ENCODE measurements at regions not wholly inside any gene's neighbourhood (a gene's known extent, or its start where the extent isn't known, plus 50 kb on each side); places are given as distances from the start of the nearest gene placed in this dataset.

GRCh38 chr6:137756788-137757187 is 110.3 kb upstream of the TNFAIP3 start:
- TF ChIP-seq CTCF (conservative IDR thresholded peaks at IDR 0.05): no peak
- Histone ChIP-seq H2BK12ac (ENCODE audit: insufficient read length, low read depth, low read length) (no peak overlapping the region), H3K79me2 (ENCODE audit: insufficient read depth, low read length) (no peaks in the 10 kb centered on the region), H3K9me3 (ENCODE audit: control insufficient read depth, low read depth, low read length) (no peaks in the 10 kb centered on the region), H3K23me2 (ENCODE audit: insufficient read length, low read depth, low read length, poor library complexity, severe bottlenecking) (no peaks in the 10 kb centered on the region), H3K27ac (ENCODE audit: insufficient read length, low read depth, low read length) (no peak overlapping the region), H3K79me1 (ENCODE audit: insufficient read depth, low read depth, low read length, poor library complexity, severe bottlenecking) (no peaks in the 10 kb centered on the region), H2BK5ac (ENCODE audit: insufficient read length, low read length) (no peak overlapping the region), H4K8ac (replicated peaks; ENCODE audit: insufficient read length, low read depth, low read length) (no peak overlapping the region), H2BK120ac (ENCODE audit: low read depth, low read length, poor library complexity, severe bottlenecking) (no peak overlapping the region), H2AFZ (ENCODE audit: low read length) (no peak overlapping the region), H3K18ac (ENCODE audit: insufficient read length, low read depth, low read length) (no peak overlapping the region), H3T11ph (ENCODE audit: low read length) (no peak overlapping the region), H3K14ac (ENCODE audit: insufficient read depth, low read length) (no peak overlapping the region), H3K4me1 (ENCODE audit: insufficient read depth, low read length) (no peaks in the 10 kb centered on the region), H3K4me2 (ENCODE audit: insufficient read depth, insufficient read length, low read length) (no peak overlapping the region), H4K5ac (ENCODE audit: insufficient read length, low read depth, low read length) (no peak overlapping the region), H3K4ac (ENCODE audit: low read depth, low read length) (no peak overlapping the region), H2BK15ac (ENCODE audit: low read depth, low read length) (no peak overlapping the region), H2BK20ac (ENCODE audit: low read depth, low read length, poor library complexity, severe bottlenecking) (no peak overlapping the region), H3K56ac (ENCODE audit: insufficient read length, low read depth, low read length) (no peak overlapping the region), H3K27me3 (ENCODE audit: insufficient read depth, low read length) (no peaks in the 10 kb centered on the region), H4K20me1 (ENCODE audit: control insufficient read depth, insufficient read depth, insufficient read length) (no peaks in the 10 kb centered on the region), H2AK5ac (ENCODE audit: insufficient read length, low read length) (no peak overlapping the region), H3K23ac (ENCODE audit: insufficient read length, low read depth, low read length) (no peak overlapping the region), H3K9ac (ENCODE audit: extremely low read depth, insufficient read length, low read length) (no peak overlapping the region), H4K91ac (ENCODE audit: insufficient read length, low read depth, low read length) (no peak overlapping the region)
- Mint-ChIP-seq H3K36me3 (ENCODE audit: insufficient read depth in 1 of 3, low read depth in 3 of 3) (no peaks in the 10 kb centered on the region; a peak in 1 of 7 replicates), H3K27ac (no peak overlapping the region), H3K27me3 (ENCODE audit: low read depth) (no peaks in the 10 kb centered on the region; the same call in 1 of the 2 replicates), H3K9me3 (no peaks in the 10 kb centered on the region), H3K4me1 (peaks cover 2 to 5% of the 10 kb centered on the region in 2 experiments; a peak in 2 of 4 replicates), H3K4me3 (no peak overlapping the region)
- no peak for DNase-seq
- no CpG with 5 or more reads among the region's 3 CpGs for WGBS (ENCODE audit: extremely low coverage, insufficient read length, low lambda C conversion rate)

Data from H9 (cell line).